H9 (cell line): ENCODE measurements at regions not wholly inside any gene's neighbourhood (a gene's known extent, or its start where the extent isn't known, plus 50 kb on each side); places are given as distances from the start of the nearest gene placed in this dataset.

ENCODE experiments used
- DNase-seq: peaks from one replicate; pipeline ENCODE4 v3.0.0-alpha.2; 2017
- H2AFZ ChIP-seq: one replicate; pipeline ENCODE4 v1.6.1; 2013; ENCODE audit warnings: mild to moderate bottlenecking, low read length, control low read depth, moderate library complexity
- H2AK5ac ChIP-seq: 2 replicates; pipeline ENCODE4 v1.6.1; 2013; ENCODE audit warnings: low read length, control low read depth, mixed read lengths; ENCODE audit not compliant: insufficient read length
- H2BK120ac ChIP-seq: one replicate; pipeline ENCODE4 v1.6.1; 2013; ENCODE audit warnings: low read depth, mild to moderate bottlenecking, low read length, control low read depth, inconsistent platforms; ENCODE audit not compliant: poor library complexity, severe bottlenecking
- H2BK12ac ChIP-seq: 2 replicates; pipeline ENCODE4 v1.6.1; 2013; ENCODE audit warnings: low read length, control low read depth, mixed read lengths, low read depth; ENCODE audit not compliant: insufficient read length
- H2BK15ac ChIP-seq: 2 replicates; pipeline ENCODE4 v1.6.1; 2013; ENCODE audit warnings: low read depth, low read length, control low read depth
- H2BK20ac ChIP-seq: one replicate; pipeline ENCODE4 v1.6.1; 2013; ENCODE audit warnings: low read depth, mild to moderate bottlenecking, low read length, control low read depth, inconsistent platforms; ENCODE audit not compliant: poor library complexity, severe bottlenecking
- H2BK5ac ChIP-seq: 2 replicates; pipeline ENCODE4 v1.6.1; 2013; ENCODE audit warnings: low read length, control low read depth, mixed read lengths; ENCODE audit not compliant: insufficient read length
- H3K14ac ChIP-seq: 2 replicates; pipeline ENCODE4 v1.6.1; 2013; ENCODE audit warnings: low read length, control low read depth; ENCODE audit not compliant: insufficient read depth
- H3K18ac ChIP-seq: 2 replicates; pipeline ENCODE4 v1.6.1; 2013; ENCODE audit warnings: low read depth, mild to moderate bottlenecking, mixed read lengths, low read length, control low read depth; ENCODE audit not compliant: insufficient read length
- H3K23ac ChIP-seq: 2 replicates; pipeline ENCODE4 v1.6.1; 2013; ENCODE audit warnings: low read length, control low read depth, mixed read lengths, low read depth; ENCODE audit not compliant: insufficient read length
- H3K23me2 ChIP-seq: 2 replicates; pipeline ENCODE4 v1.6.1; 2013; ENCODE audit warnings: low read depth, mild to moderate bottlenecking, mixed read lengths, low read length, control low read depth; ENCODE audit not compliant: insufficient read length, poor library complexity, severe bottlenecking
- H3K27ac ChIP-seq: 2 replicates; pipeline ENCODE4 v1.5.1; 2013; ENCODE audit warnings: low read length, control low read depth, mixed read lengths, low read depth; ENCODE audit not compliant: insufficient read length
- H3K27me3 ChIP-seq: 2 replicates; pipeline ENCODE4 v1.6.1; 2013; ENCODE audit warnings: low read length, control low read depth, inconsistent platforms; ENCODE audit not compliant: insufficient read depth
- H3K4ac ChIP-seq: 2 replicates; pipeline ENCODE4 v1.6.1; 2013; ENCODE audit warnings: low read depth, mild to moderate bottlenecking, control low read depth, inconsistent platforms, low read length, moderate library complexity
- H3K4me1 ChIP-seq: 2 replicates; pipeline ENCODE4 v1.6.1; 2013; ENCODE audit warnings: low read length, control low read depth, inconsistent platforms; ENCODE audit not compliant: insufficient read depth
- H3K4me2 ChIP-seq: 2 replicates; pipeline ENCODE4 v1.6.1; 2013; ENCODE audit warnings: low read length, control low read depth, mixed read lengths; ENCODE audit not compliant: insufficient read length, insufficient read depth
- H3K56ac ChIP-seq: 2 replicates; pipeline ENCODE4 v1.6.1; 2013; ENCODE audit warnings: low read depth, mild to moderate bottlenecking, mixed read lengths, low read length, control low read depth; ENCODE audit not compliant: insufficient read length
- H3K79me1 ChIP-seq: 2 replicates; pipeline ENCODE4 v1.6.1; 2013; ENCODE audit warnings: low read depth, mild to moderate bottlenecking, moderate library complexity, low read length, control low read depth, inconsistent platforms; ENCODE audit not compliant: insufficient read depth, poor library complexity, severe bottlenecking
- H3K79me2 ChIP-seq: 2 replicates; pipeline ENCODE4 v1.6.1; 2013; ENCODE audit warnings: low read length, control low read depth, inconsistent platforms; ENCODE audit not compliant: insufficient read depth
- H3K9ac ChIP-seq: 2 replicates; pipeline ENCODE4 v1.6.1; 2013; ENCODE audit warnings: low read length, control low read depth, mixed read lengths; ENCODE audit not compliant: insufficient read length; ENCODE audit errors: extremely low read depth
- H3K9me3 ChIP-seq: one replicate; pipeline ENCODE4 v1.6.1; 2013; ENCODE audit warnings: low read depth, low read length, inconsistent platforms; ENCODE audit not compliant: control insufficient read depth
- H3T11ph ChIP-seq: one replicate; pipeline ENCODE4 v1.6.1; 2013; ENCODE audit warnings: mild to moderate bottlenecking, low read length, control low read depth, inconsistent platforms
- H4K20me1 ChIP-seq: one replicate; pipeline ENCODE4 v1.6.1; 2013; ENCODE audit not compliant: control insufficient read depth, insufficient read length, insufficient read depth
- H4K5ac ChIP-seq: 2 replicates; pipeline ENCODE4 v1.6.1; 2013; ENCODE audit warnings: low read depth, mild to moderate bottlenecking, mixed read lengths, low read length, control low read depth; ENCODE audit not compliant: insufficient read length
- H4K8ac ChIP-seq: replicated peaks from 2 replicates; pipeline ENCODE4 v1.6.1; 2013; ENCODE audit warnings: low read length, control low read depth, mixed read lengths, low read depth; ENCODE audit not compliant: insufficient read length
- H4K91ac ChIP-seq: 2 replicates; pipeline ENCODE4 v1.6.1; 2013; ENCODE audit warnings: low read depth, mild to moderate bottlenecking, moderate library complexity, mixed read lengths, low read length, control low read depth; ENCODE audit not compliant: insufficient read length
- H3K27ac Mint-ChIP-seq, 3 experiments: 2 replicates in 2 of 3; 3 replicates in 1 of 3; pipeline ENCODE4 v1.8.0; 2020 to 2021; ENCODE audit warnings: mixed read lengths in 3 of 3, mild to moderate bottlenecking in 1 of 3, moderate library complexity in 1 of 3
- H3K27me3 Mint-ChIP-seq: 2 replicates; pipeline ENCODE4 v1.8.0; 2021; ENCODE audit warnings: low read depth, mild to moderate bottlenecking, moderate library complexity, mixed read lengths
- H3K36me3 Mint-ChIP-seq, 3 experiments: 2 replicates in 2 of 3; 3 replicates in 1 of 3; pipeline ENCODE4 v1.8.0; 2020 to 2021; ENCODE audit warnings: low read depth in 3 of 3, mixed read lengths in 3 of 3; ENCODE audit not compliant: insufficient read depth in 1 of 3
- H3K4me1 Mint-ChIP-seq, 2 experiments: 2 replicates each; pipeline ENCODE4 v1.8.0; 2020; ENCODE audit warnings: mixed read lengths in 2 of 2
- H3K4me3 Mint-ChIP-seq, 2 experiments: 2 replicates in 1 of 2; 3 replicates in 1 of 2; pipeline ENCODE4 v1.8.0; 2020 to 2021; ENCODE audit warnings: mild to moderate bottlenecking in 2 of 2, mixed read lengths in 2 of 2, moderate library complexity in 1 of 2
- H3K9me3 Mint-ChIP-seq, 2 experiments: 2 replicates in 1 of 2; 3 replicates in 1 of 2; pipeline ENCODE4 v1.8.0; 2020; ENCODE audit warnings: mild to moderate bottlenecking in 2 of 2, mixed read lengths in 2 of 2, moderate library complexity in 1 of 2
- WGBS: extraction: QIAGEN DNeasy Blood & Tissue Kit; methylation state at CpG from one replicate; pipeline ENCODE4 v1.1.7; 2013; ENCODE audit warnings: missing lambda C conversion rate, low lambda C conversion rate, mixed read lengths; ENCODE audit not compliant: insufficient read length; ENCODE audit errors: extremely low coverage; 5-methylcytosine and 5-hydroxymethylcytosine counted together
- TF ChIP-seq, protein P1 (sequence below): fragments of 200-600 bp; sonication (generic); conservative IDR thresholded peaks from 3 replicates; pipeline ENCODE4 v1.8.0; 2021; ENCODE audit warnings: antibody characterized with exemption, mild to moderate bottlenecking

DNA sequence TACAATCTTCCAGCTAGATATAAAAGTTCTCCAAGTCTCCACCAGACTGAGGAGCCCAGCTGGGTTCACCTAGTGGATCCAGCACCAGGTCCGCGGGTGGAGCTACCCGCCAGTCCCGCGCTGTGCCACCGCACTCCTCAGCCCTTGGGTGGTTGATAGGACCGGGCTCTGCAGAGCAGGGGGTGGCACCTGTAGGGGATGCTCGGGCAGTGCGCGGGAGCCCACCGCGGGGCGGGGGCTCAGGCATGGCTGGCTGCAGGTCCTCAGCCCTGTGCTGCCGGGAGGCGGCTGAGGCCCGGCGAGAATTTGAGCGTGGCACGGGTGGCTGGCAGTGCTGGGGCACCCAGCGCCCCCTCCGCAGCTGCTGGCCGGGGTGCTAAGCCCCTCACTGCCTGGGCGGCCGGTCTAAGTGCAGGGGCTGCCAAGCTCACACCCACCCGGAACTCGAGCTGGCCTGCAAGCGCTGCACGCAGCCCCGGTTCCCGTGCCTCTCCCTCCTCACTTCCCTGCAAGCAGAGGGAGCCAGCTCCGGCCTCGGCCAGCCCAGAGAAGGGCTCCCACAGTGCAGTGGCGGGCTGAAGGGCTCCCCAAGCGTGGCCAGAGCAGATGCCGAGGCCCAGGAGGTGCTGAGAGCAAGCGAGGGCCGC is 542.8 kb upstream of the PCDH9 start:
- Mint-ChIP-seq H3K36me3 (peaks cover 3 to 15% (median 8%) of the 10 kb centered on the region in 3 experiments; a peak in 4 of 7 replicates), H3K4me1 (peaks cover 4% of the 10 kb centered on the region in 2 experiments; a peak in 2 of 4 replicates), H3K9me3 (peaks cover 0 to 4% of the 10 kb centered on the region in 2 experiments; a peak in 2 of 5 replicates), H3K4me3 (no peak overlapping the region), H3K27ac (no peak overlapping the region), H3K27me3 (no peaks in the 10 kb centered on the region)
- no peak overlapping the region for H2AFZ ChIP-seq
- H3K9ac ChIP-seq = no peak overlapping the region
- H3K23me2 ChIP-seq = no peaks in the 10 kb centered on the region
- H3K4me2 ChIP-seq = no peak overlapping the region
- H3K14ac ChIP-seq = no peak overlapping the region
- no peaks in the 10 kb centered on the region for H4K20me1 ChIP-seq
- H3K27ac ChIP-seq = no peak overlapping the region
- H3K9me3 ChIP-seq = no peaks in the 10 kb centered on the region
- no peaks in the 10 kb centered on the region for H3K79me1 ChIP-seq
- no peak overlapping the region for H2BK12ac ChIP-seq
- H3K4me1 ChIP-seq = no peaks in the 10 kb centered on the region
- H4K8ac ChIP-seq = no peak overlapping the region
- no peak overlapping the region for H3K56ac ChIP-seq
- H4K5ac ChIP-seq = no peak overlapping the region
- no peak overlapping the region for H2BK20ac ChIP-seq
- H3K23ac ChIP-seq = no peak overlapping the region
- H3K27me3 ChIP-seq = no peaks in the 10 kb centered on the region
- H3K79me2 ChIP-seq = no peaks in the 10 kb centered on the region
- no peak overlapping the region for H2BK120ac ChIP-seq
- no peak overlapping the region for H2AK5ac ChIP-seq
- no peak overlapping the region for H3K18ac ChIP-seq
- H3T11ph ChIP-seq = no peak overlapping the region
- no peak overlapping the region for H4K91ac ChIP-seq
- WGBS = no CpG with 5 or more reads among the region's 37 CpGs
- H3K4ac ChIP-seq = no peak overlapping the region
- TF ChIP-seq, protein P1, sequence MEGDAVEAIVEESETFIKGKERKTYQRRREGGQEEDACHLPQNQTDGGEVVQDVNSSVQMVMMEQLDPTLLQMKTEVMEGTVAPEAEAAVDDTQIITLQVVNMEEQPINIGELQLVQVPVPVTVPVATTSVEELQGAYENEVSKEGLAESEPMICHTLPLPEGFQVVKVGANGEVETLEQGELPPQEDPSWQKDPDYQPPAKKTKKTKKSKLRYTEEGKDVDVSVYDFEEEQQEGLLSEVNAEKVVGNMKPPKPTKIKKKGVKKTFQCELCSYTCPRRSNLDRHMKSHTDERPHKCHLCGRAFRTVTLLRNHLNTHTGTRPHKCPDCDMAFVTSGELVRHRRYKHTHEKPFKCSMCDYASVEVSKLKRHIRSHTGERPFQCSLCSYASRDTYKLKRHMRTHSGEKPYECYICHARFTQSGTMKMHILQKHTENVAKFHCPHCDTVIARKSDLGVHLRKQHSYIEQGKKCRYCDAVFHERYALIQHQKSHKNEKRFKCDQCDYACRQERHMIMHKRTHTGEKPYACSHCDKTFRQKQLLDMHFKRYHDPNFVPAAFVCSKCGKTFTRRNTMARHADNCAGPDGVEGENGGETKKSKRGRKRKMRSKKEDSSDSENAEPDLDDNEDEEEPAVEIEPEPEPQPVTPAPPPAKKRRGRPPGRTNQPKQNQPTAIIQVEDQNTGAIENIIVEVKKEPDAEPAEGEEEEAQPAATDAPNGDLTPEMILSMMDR = no peak
- DNase-seq = no peak
- no peak overlapping the region for H2BK15ac ChIP-seq
- H2BK5ac ChIP-seq = no peak overlapping the region
